Loucy (cell line): ENCODE measurements at regions not wholly inside any gene's neighbourhood (a gene's known extent, or its start where the extent isn't known, plus 50 kb on each side); places are given as distances from the start of the nearest gene placed in this dataset.

Source experiments
- CTCF ChIP-seq: fragments of 200-600 bp; sonication (generic); conservative IDR thresholded peaks from 2 replicates; pipeline ENCODE4 v1.5.1; 2014; ENCODE audit warnings: mild to moderate bottlenecking, antibody characterized with exemption, low read length
- EZH2phosphoT487 ChIP-seq: fragments of 200-600 bp; IDR thresholded peaks from 2 replicates; pipeline ENCODE4 v1.6.1; 2018; ENCODE audit warnings: antibody characterized with exemption, mild to moderate bottlenecking, moderate library complexity, borderline replicate concordance

- TF ChIP-seq CTCF (no peak), EZH2phosphoT487 (no peak)
Observed at GRCh38 chr16:5527817-5528216, 430.2 kb upstream of the EEF2KMT start.
